Activated CD8-positive, alpha-beta memory T cell treated with anti-CD3 and anti-CD28 coated beads, Interleukin-2, amount 50 U/mL, for 4 hours (primary cell): ENCODE measurements at regions not wholly inside any gene's neighbourhood (a gene's known extent, or its start where the extent isn't known, plus 50 kb on each side); places are given as distances from the start of the nearest gene placed in this dataset.
"Not testable (repeated sequence)": the region's sequence is repeated elsewhere in the genome, so short reads cannot be mapped to it uniquely, and the experiment has no call there.

ENCODE experiments used
- DNase-seq: peaks from one replicate; pipeline ENCODE4 v3.0.0-alpha.2; 2020

- DNase-seq: no peak
These were observed 239.1 kb upstream of the ARID2 start for GRCh38 chr12:45490232-45490881.

- no peak for DNase-seq
These were observed 235.2 kb upstream of the ARID2 start for GRCh38 chr12:45494279-45494678.

DNA sequence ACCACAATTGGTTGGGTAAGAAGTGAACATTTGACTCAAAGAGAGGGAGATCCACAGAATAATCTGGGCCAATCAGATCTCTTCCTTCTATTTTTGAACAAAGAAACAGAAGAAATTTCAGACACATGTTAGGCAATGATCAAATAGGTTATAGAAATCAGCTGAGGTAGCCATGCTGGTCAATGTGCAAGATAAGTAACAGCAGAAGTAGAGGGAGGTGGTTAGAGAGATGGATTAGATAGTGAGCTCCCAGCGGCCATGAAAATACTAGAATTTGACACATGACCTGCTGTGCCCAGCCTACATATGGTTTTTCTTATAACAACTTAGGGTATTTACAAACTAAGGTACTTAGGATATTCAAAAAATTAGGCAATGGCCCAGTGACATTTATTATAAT, 230.9 kb upstream of the ARID2 start:
- no peak for DNase-seq

GRCh38 chr12:45502481-45503128, 226.9 kb upstream of the ARID2 start:
- no peak for DNase-seq

- DNase-seq: no peak
These were observed 225.6 kb upstream of the ARID2 start for GRCh38 chr12:45503899-45504298.

DNA sequence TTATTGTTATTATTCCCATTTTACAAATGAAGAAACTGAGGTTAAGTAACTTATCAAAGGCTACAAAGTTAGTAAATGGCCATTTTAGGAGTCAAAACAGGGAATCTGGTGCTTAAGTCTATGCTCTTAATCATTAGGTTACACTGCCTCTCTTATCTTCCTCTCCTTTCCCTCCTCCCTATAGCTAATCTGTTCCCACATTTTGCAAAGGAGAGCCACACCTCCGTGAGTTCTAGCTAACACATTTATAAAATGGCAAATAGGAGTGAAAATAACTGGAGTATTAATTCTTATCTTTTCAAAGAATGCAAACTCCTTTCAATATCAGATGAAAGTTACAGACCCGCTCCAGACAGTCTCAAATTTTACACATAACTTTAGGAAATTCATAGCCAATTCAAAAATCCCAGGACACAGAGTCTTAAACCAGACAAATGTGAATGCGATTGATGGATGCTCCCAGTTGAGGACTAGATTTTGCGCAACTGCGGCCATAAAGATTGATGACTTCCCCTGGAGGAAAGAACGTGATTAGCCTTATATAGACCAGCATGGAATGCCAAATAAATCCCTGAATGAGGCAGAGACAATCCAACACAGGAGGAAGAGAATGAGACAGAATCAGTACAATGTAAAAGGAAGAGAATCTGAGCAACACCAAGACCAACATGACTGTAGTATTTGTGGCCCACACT, 225.0 kb upstream of the ARID2 start:
- DNase-seq: no peak

DNA sequence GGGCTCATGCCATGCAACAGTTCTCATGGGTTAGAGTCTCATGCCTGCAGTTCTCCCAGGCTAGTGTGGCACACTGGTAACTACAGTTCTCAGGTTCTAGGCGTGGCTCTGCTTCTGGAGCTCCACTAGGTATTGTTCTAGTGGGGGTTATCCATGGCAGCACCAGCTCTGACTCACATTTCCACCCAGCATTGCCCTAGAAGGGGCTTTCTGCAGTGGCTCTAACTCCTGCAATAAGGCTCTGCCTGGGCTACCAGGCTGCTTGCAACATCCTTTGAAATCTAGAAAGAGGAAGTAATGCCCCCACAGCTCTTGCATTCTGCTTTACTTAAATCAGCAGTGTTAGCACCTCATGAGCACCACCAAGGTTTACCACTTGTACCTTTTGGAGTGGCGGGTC, 220.3 kb upstream of the ARID2 start:
- peak; percentile 21 for DNase-seq

GRCh38 chr12:45509621-45510020, 219.9 kb upstream of the ARID2 start:
- DNase-seq: no peak

DNA sequence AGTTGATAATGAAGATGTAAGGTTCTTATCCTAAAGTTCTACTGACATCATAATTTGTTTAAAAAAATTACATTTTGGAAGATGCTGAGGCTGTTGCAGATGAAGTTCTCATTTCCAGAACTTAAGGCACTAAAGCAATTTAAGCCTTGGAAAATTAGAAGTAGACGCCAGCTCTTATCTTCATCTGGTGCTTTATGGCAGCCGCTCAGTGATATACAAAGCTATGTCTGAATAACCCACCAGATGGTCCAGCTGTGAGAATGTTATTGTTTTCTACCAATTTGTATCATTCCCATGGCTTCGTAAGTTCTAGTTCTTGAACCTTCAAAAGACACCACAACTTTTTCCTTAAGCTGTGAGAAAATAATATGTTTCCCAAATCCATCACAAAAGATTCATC, 212.1 kb upstream of the ARID2 start:
- DNase-seq: no peak

GRCh38 chr12:45518291-45519235, 210.9 kb upstream of the ARID2 start:
- peak; percentile 32 for DNase-seq

DNA sequence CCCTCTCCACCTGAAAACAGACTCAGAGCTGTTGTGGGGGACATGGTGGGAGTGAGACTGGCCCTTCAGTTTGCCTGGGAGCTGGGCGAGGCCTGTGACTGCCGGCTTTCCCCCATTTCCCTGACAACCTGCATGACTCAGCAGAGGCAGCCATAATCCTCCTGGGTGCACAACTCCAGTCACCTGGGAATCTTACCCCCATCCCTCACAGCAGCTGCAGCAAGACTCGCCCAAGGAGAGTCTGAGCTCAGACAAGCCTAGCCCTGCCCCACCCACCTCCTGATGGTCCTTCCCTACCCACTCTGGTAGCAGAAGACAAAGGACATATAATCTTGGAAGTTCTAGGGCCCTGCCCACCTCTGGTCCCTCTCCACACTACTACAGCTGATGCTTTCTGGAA, 207.3 kb upstream of the ARID2 start:
- DNase-seq: no peak

GRCh38 chr12:45526823-45527222, 202.7 kb upstream of the ARID2 start:
- not testable (repeated sequence) for DNase-seq

GRCh38 chr12:45532113-45532512, 197.4 kb upstream of the ARID2 start:
- DNase-seq: no peak

GRCh38 chr12:45535610-45536180, 193.8 kb upstream of the ARID2 start:
- DNase-seq: no peak

- no peak for DNase-seq
These were observed 193.2 kb upstream of the ARID2 start for GRCh38 chr12:45536284-45536683.

- DNase-seq: no peak
These were observed 188.7 kb upstream of the ARID2 start for GRCh38 chr12:45540661-45541341.

- peak; percentile 25 for DNase-seq
These were observed 185.6 kb upstream of the ARID2 start for GRCh38 chr12:45543887-45544286.

DNA sequence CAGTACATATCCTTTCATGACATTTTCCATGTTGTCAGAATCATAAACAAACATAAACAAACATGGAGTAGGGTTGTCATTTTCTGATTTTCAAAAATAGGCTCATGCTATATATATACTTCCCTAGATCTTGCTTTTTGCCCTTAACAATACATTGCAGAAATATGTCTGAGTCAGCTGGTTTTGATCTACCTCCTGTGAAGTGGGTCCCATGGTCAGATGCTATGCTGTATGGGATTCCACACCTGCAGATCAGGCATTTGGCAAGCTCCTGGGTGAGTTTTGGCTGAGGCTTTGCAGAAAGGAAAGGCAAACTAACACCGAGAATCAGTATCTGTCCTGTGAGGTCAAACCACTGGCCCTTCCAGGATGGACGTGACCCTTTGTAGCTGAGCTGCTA, 183.0 kb upstream of the ARID2 start:
- DNase-seq: no peak

DNA sequence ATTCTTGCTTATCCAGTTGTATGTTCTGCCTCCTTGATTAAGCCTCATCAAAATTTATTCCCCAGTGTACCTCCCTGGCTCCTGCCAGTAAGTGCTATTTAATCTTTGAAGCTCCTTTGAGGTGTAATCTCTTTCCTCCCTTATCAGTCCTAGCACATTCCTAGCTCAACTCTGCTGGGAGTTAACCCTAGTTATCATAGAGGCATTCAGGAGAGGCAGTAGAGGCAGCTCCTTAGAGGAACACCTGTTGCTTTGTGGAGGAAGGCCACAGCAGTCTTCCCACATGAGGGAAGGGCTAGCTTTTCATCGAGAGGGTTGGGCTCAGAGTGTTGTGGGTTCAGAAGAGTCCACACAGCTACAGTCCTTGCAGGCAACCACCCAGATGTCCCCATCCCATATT, 182.4 kb upstream of the ARID2 start:
- no peak for DNase-seq

DNA sequence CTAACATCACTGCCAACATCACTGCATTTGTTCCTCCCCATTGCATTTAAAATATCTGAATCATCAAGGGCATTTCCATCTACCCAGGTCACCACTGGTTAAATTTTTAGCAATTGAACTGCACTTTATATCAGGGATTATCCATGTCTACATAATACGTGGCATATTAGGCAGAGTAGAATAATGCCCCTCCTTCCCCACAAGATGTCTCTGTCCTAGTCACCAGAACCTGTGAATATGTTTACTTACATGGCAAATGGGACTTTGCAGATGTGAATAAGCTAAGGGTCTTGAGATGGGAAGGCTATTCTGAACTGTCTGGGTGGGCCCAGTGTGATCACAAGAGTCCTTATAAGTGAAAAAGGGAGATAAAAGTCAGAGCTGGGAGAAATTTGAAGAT, 181.7 kb upstream of the ARID2 start:
- DNase-seq: no peak

GRCh38 chr12:45548426-45548825, 181.1 kb upstream of the ARID2 start:
- no peak for DNase-seq

- DNase-seq: no peak
These were observed 180.1 kb upstream of the ARID2 start for GRCh38 chr12:45549337-45549902.
